ENCODE measurements at regions not wholly inside any gene's neighbourhood (a gene's known extent, or its start where the extent isn't known, plus 50 kb on each side); places are given as distances from the start of the nearest gene placed in this dataset.
A peak's percentile ranks its signal among the peaks of the same experiment; 100 is the strongest.
"Not testable (repeated sequence)": the region's sequence is repeated elsewhere in the genome, so short reads cannot be mapped to it uniquely, and the experiment has no call there.

DNA sequence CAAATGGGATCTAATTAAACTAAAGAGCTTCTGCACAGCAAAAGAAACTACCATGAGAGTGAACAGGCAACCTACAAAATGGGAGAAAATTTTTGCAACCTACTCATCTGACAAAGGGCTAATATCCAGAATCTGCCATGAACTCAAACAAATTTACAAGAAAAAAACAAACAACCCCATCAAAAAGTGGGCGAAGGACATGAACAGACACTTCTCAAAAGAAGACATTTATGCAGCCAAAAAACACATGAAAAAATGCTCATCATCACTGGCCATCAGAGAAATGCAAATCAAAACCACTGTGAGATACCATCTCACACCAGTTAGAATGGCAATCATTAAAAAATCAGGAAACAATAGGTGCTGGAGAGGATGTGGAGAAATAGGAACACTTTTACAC lies 755.2 kb upstream of the ADGRB3 start:
- not testable (repeated sequence) for DNase-seq (ENCODE audit: low read depth)

GRCh38 chr6:67879105-67879904 lies 755.8 kb upstream of the ADGRB3 start:
- not testable (repeated sequence) for DNase-seq (ENCODE audit: low read depth)

DNA sequence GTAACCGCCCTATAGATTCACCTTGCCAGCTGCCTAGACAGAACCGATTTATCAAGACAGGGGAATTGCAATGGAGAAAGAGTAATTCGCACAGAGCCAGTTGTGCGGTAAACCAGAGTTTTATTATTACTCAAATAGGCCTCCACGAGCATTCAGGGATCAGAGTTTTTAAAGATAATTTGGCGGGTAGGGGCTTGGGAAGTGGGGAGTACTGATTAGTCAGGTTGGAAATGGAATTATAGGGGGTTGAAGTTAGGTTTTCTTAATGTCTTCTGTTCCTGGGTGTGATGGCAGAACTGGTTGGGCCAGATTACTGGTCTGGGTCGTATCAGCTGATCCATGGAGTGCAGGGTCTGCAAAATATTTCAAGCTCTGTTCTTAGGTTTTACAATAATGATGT lies 756.9 kb upstream of the ADGRB3 start:
- DNase-seq (ENCODE audit: low read depth), result not testable (repeated sequence)

DNA sequence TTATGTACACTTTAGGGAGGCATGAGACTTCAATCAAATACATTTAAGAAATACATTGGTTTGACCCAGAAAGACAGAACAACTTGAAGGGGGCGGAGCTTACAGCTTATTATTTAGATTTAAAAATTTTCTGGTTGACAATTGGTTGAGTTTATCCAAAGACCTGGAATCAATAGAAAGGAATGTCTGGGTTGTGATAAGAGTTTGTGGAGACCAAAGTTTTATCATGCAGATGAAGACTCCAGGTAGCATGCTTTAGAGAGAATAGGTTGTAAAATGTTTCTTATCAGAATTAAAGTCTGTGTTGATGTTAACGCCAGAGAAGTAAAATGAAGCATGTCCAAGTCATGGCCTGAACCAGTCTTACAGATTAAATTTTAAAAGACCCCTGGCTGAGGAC lies 757.8 kb upstream of the ADGRB3 start:
- no peak for DNase-seq (ENCODE audit: low read depth)

- DNase-seq (ENCODE audit: low read depth), result no peak
These were observed 759.2 kb upstream of the ADGRB3 start for GRCh38 chr6:67875877-67876383.

DNA sequence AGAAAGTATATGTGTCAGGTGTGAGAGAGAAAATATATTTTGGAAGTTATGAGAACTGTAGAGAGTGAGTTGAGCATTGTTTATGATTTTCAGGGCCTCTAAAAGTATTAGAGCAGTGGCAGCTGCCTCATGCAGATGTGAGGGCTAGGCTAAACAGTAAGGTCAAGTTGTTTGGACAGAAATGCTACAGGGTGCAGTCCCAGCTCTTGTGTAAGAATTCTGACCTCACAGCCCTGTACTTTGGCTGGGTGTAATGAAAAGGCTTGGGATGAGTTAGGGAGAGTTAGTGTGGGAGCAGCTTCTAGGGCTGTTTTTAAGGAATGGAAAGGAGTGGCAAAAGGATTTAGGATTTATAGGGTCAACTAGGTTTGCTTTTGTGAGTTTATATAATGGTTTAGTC lies 764.8 kb upstream of the ADGRB3 start:
- DNase-seq (ENCODE audit: low read depth), result no peak

GRCh38 chr6:67863346-67863745 lies 771.7 kb upstream of the ADGRB3 start:
- peak; percentile 65 for DNase-seq (ENCODE audit: low read depth)

- DNase-seq (ENCODE audit: low read depth), result peak; percentile 95
These were observed 781.0 kb upstream of the ADGRB3 start for GRCh38 chr6:67854098-67854497.

DNA sequence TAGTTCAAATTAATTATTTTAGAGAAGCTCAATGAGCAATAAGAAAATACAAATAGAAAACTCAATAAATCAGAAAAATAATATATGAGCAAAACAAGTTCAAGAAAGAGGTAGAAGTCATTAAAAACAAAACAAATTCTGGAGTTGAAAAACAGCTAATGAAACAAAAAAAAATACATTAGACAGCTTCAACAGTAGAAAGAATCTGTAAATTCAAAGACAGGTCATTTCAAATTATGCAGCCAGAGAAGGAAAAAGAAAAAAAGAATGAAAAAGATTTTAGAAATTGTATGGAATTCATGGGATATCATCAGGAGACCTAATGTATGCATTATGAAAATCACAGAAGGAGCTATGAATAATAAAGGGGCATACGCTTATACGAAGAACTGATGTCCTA lies 795.3 kb upstream of the ADGRB3 start:
- DNase-seq (ENCODE audit: low read depth), result no peak

GRCh38 chr6:67825201-67825895 lies 809.7 kb upstream of the ADGRB3 start:
- DNase-seq (ENCODE audit: low read depth), result no peak

- no peak for DNase-seq (ENCODE audit: low read depth)
These were observed 816.8 kb upstream of the ADGRB3 start for GRCh38 chr6:67818322-67818721.

DNA sequence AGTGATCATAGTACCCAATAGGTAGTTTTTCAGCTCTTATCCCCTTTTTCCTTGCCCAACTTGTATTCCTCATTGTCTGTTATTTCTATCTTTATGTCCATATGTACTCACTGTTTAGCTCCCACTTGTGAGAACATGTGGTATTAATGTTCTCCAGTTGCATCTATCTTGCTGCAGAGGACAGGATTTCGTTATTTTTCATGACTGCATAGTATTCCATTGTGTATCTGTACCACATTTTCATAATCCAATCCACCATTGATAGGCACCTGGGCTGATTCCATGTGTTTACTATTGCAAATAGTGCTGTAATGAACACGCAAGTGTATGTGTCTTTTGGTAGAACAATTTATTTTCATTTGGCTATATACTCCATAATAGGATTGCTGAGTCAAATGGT lies 819.5 kb upstream of the ADGRB3 start:
- DNase-seq (ENCODE audit: low read depth), result no peak

- DNase-seq (ENCODE audit: low read depth), result no peak
These were observed 820.8 kb upstream of the ADGRB3 start for GRCh38 chr6:67814262-67814661.

GRCh38 chr6:67812693-67813092 lies 822.4 kb upstream of the ADGRB3 start:
- peak; percentile 28 for DNase-seq (ENCODE audit: low read depth)

- no peak for DNase-seq (ENCODE audit: low read depth)
These were observed 823.0 kb upstream of the ADGRB3 start for GRCh38 chr6:67812125-67812524.

DNA sequence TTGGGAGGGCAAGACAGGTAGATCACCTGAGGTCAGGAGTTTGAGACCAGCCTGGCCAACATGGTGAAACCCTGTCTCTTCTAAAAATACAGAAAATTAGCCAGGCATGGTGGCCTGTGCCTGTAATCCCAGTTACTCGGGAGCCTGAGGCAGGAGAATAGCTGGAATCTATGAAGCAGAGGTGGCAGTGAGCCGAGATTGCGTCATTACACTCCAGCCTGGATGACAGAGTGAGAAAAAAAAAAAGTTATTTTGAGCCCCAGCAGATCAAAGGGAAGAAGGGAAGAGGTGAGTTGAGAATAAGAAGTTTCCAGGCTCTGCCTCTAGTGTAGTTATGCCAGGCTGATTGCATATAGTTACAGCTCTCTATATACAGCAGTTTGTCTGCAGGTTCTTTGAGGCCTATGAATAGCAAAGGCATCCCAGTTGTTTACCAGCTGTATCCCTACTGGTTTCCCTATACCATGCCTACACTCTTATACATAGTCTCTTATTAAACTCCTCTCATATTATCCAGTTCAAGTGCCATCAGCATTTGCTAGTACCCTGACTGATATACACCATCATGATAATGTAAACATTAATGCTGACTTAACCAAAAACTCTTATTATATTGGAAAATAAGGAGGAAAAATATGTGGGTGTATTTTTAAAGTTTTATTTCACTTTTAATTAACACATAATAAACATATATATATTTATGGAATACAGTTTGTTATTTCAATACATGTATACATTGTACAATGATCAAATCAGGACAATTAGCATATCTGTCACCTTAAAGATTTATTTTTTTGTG lies 823.6 kb upstream of the ADGRB3 start:
- peak; percentile 56 for DNase-seq (ENCODE audit: low read depth)

GRCh38 chr6:67804808-67805207 lies 830.3 kb upstream of the ADGRB3 start:
- not testable (repeated sequence) for DNase-seq (ENCODE audit: low read depth)

GRCh38 chr6:67802771-67803170 lies 832.3 kb upstream of the ADGRB3 start:
- no peak for DNase-seq (ENCODE audit: low read depth)

GRCh38 chr6:67792996-67793395 lies 842.1 kb upstream of the ADGRB3 start:
- no peak for DNase-seq (ENCODE audit: low read depth)

- no peak for DNase-seq (ENCODE audit: low read depth)
These were observed 844.5 kb upstream of the ADGRB3 start for GRCh38 chr6:67790569-67790968.

DNA sequence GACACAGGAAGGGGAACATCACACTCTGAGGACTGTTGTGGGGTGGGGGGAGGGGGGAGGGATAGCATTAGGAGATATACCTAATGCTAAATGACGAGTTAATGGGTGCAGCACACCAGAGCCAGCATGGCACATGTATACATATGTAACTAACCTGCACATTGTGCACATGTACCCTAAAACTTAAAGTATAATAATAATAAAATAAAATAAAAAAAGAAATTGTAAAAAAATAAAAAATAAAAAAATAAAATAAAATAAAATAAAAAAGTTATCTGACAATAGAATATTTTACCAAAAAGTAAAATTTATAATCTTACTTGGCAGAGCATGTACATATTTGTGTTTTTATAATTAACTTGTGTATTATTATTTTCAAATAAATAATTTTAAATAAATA lies 848.0 kb upstream of the ADGRB3 start:
- not testable (repeated sequence) for DNase-seq (ENCODE audit: low read depth)

GRCh38 chr6:67779876-67780275 lies 855.2 kb upstream of the ADGRB3 start:
- DNase-seq (ENCODE audit: low read depth), result no peak

Measured in M059J (cell line).